Activated CD8-positive, alpha-beta T cell treated with anti-CD3 and anti-CD28 coated beads for 36 hours (primary cell): ENCODE measurements at regions not wholly inside any gene's neighbourhood (a gene's known extent, or its start where the extent isn't known, plus 50 kb on each side); places are given as distances from the start of the nearest gene placed in this dataset.

ENCODE experiments used
- ATAC-seq: fragments of 200-7000 bp; cut with Tn5 transposase; one replicate; pipeline ENCODE4 v1.10.0; 2021; ENCODE audit warnings: mild to moderate bottlenecking, moderate library complexity
- CTCF ChIA-PET: fragments of 350-600 bp; sonication (Branson Sonifier 250); formaldehyde crosslinking; loops from one replicate; lab custom pipeline; 2021; ENCODE audit warnings: antibody characterized with exemption; lab: Charles Lee
- POLR2A ChIA-PET: fragments of 350-600 bp; sonication (Branson Sonifier 250); formaldehyde crosslinking; loops from one replicate; lab custom pipeline; 2021; ENCODE audit warnings: antibody characterized with exemption; lab: Charles Lee
- DNase-seq: peaks from one replicate; pipeline ENCODE4 v3.0.0-alpha.2; 2020
- H3K27ac Mint-ChIP-seq: one replicate; pipeline ENCODE4 v1.8.0; 2021; ENCODE audit warnings: mild to moderate bottlenecking, mixed read lengths
- H3K27me3 Mint-ChIP-seq: one replicate; pipeline ENCODE4 v1.8.0; 2021; ENCODE audit warnings: mixed read lengths
- H3K36me3 Mint-ChIP-seq: one replicate; pipeline ENCODE4 v1.8.0; 2021; ENCODE audit warnings: low read depth, mixed read lengths
- H3K4me1 Mint-ChIP-seq: one replicate; pipeline ENCODE4 v1.8.0; 2021; ENCODE audit warnings: low read depth, mixed read lengths
- H3K4me3 Mint-ChIP-seq: one replicate; pipeline ENCODE4 v1.8.0; 2021; ENCODE audit warnings: mild to moderate bottlenecking, moderate library complexity, mixed read lengths
- H3K9me3 Mint-ChIP-seq: one replicate; pipeline ENCODE4 v1.8.0; 2021; ENCODE audit warnings: mixed read lengths
- CTCF ChIP-seq: fragments of 200-600 bp; IDR thresholded peaks from one replicate; pipeline ENCODE4 v1.8.0; 2022; ENCODE audit warnings: antibody characterized with exemption, mild to moderate bottlenecking
- intact Hi-C: fragments of 100-400 bp; cut with micrococcal nuclease; formaldehyde crosslinking; loops from one replicate; pipeline ENCODE4 v1.10.0; 2022

GRCh38 chr2:188795762-188796161 lies 178.4 kb upstream of the COL3A1 start:
- H3K4me3 Mint-ChIP-seq = no peak overlapping the region
- CTCF ChIA-PET = no interaction called here
- peaks cover 4% of the 10 kb centered on the region for H3K9me3 Mint-ChIP-seq
- no peak for TF ChIP-seq CTCF
- no peak for DNase-seq
- no peaks in the 10 kb centered on the region for H3K36me3 Mint-ChIP-seq
- POLR2A ChIA-PET = no interaction called here
- no peak overlapping the region for H3K27ac Mint-ChIP-seq
- ATAC-seq = no peak
- H3K4me1 Mint-ChIP-seq = no peaks in the 10 kb centered on the region
- intact Hi-C loops = no loop called here
- H3K27me3 Mint-ChIP-seq = no peaks in the 10 kb centered on the region

- ATAC-seq (no peak), DNase-seq (no peak)
These were observed 176.8 kb upstream of the COL3A1 start for GRCh38 chr2:188797371-188797770.

GRCh38 chr2:188798159-188798558 lies 176.0 kb upstream of the COL3A1 start:
- DNase-seq (no peak), ATAC-seq (no peak)
- POLR2A ChIA-PET = no interaction called here
- Mint-ChIP-seq H3K36me3 (no peaks in the 10 kb centered on the region), H3K27ac (no peak overlapping the region), H3K9me3 (peaks cover 5% of the 10 kb centered on the region), H3K4me1 (no peaks in the 10 kb centered on the region), H3K27me3 (no peaks in the 10 kb centered on the region), H3K4me3 (no peak overlapping the region)
- intact Hi-C loops = no loop called here
- no peak for TF ChIP-seq CTCF
- CTCF ChIA-PET = no interaction called here

More at GRCh38 chr2:188797371-188797770, 176.8 kb upstream of the COL3A1 start:
- H3K9me3 Mint-ChIP-seq = peaks cover 5% of the 10 kb centered on the region
- H3K27me3 Mint-ChIP-seq = no peaks in the 10 kb centered on the region
- ChIA-PET POLR2A (no interaction called here), CTCF (no interaction called here)
- H3K4me3 Mint-ChIP-seq = no peak overlapping the region
- intact Hi-C loops = no loop called here
- no peak for TF ChIP-seq CTCF
- H3K4me1 Mint-ChIP-seq = no peaks in the 10 kb centered on the region
- no peaks in the 10 kb centered on the region for H3K36me3 Mint-ChIP-seq
- no peak overlapping the region for H3K27ac Mint-ChIP-seq

GRCh38 chr2:188805219-188805618 lies 169.0 kb upstream of the COL3A1 start:
- Mint-ChIP-seq H3K4me1 (no peaks in the 10 kb centered on the region), H3K27me3 (no peaks in the 10 kb centered on the region), H3K4me3 (no peak overlapping the region), H3K36me3 (no peaks in the 10 kb centered on the region), H3K9me3 (peaks cover 5% of the 10 kb centered on the region), H3K27ac (no peak overlapping the region)
- ChIA-PET POLR2A (interaction anchor here (0.6 kb wide), 1 partner anchor 235 kb away, joined by 3 read pairs; no protein-coding TSS in a partner anchor), CTCF (interaction anchor here (1.0 kb wide), 1 partner anchor 16 kb away, joined by 3 read pairs; no protein-coding TSS in a partner anchor)
- TF ChIP-seq CTCF = no peak
- DNase-seq = no peak
- intact Hi-C loops = no loop called here
- no peak for ATAC-seq

GRCh38 chr2:188808947-188809355 lies 165.2 kb upstream of the COL3A1 start:
- DNase-seq = no peak
- ATAC-seq = no peak

More at GRCh38 chr2:188808947-188809355, 165.2 kb upstream of the COL3A1 start:
- Mint-ChIP-seq H3K27me3 (no peaks in the 10 kb centered on the region), H3K4me1 (no peaks in the 10 kb centered on the region), H3K4me3 (no peak overlapping the region), H3K9me3 (no peaks in the 10 kb centered on the region), H3K36me3 (no peaks in the 10 kb centered on the region), H3K27ac (no peak overlapping the region)
- no peak for TF ChIP-seq CTCF
- POLR2A ChIA-PET = no interaction called here
- intact Hi-C loops = no loop called here
- CTCF ChIA-PET = no interaction called here
